GM21515 (cell line): ENCODE measurements at regions not wholly inside any gene's neighbourhood (a gene's known extent, or its start where the extent isn't known, plus 50 kb on each side); places are given as distances from the start of the nearest gene placed in this dataset.

ENCODE experiments used
- ATAC-seq: cut with Tn5 transposase; IDR thresholded peaks from one replicate; pipeline ENCODE4 v1.9.1; 2021; ENCODE audit not compliant: unreplicated experiment

GRCh38 chr12:13597837-13598236 lies 383.6 kb downstream of the GRIN2B start:
- no peak for ATAC-seq

GRCh38 chr12:13597166-13597565 lies 384.2 kb downstream of the GRIN2B start:
- ATAC-seq: no peak

DNA sequence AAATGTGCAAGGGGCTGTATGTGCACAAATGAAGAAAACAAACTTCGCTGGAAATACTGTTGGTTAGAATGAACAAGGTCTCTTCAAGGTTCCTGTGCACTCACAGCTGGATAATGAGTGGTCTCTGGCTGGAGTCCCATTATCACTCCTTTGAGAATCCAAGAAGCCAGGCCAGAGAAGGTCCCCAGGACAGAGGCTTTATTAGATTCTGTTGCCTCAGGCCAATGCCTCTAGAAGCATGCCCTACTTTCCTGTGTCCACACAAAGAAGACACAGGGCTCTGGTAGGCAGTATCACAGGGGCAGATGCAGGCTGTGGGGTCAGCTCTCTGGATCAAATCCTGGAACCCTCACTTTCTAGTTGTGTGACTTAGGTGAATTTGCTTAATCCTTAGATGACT lies 384.7 kb downstream of the GRIN2B start:
- no peak for ATAC-seq

DNA sequence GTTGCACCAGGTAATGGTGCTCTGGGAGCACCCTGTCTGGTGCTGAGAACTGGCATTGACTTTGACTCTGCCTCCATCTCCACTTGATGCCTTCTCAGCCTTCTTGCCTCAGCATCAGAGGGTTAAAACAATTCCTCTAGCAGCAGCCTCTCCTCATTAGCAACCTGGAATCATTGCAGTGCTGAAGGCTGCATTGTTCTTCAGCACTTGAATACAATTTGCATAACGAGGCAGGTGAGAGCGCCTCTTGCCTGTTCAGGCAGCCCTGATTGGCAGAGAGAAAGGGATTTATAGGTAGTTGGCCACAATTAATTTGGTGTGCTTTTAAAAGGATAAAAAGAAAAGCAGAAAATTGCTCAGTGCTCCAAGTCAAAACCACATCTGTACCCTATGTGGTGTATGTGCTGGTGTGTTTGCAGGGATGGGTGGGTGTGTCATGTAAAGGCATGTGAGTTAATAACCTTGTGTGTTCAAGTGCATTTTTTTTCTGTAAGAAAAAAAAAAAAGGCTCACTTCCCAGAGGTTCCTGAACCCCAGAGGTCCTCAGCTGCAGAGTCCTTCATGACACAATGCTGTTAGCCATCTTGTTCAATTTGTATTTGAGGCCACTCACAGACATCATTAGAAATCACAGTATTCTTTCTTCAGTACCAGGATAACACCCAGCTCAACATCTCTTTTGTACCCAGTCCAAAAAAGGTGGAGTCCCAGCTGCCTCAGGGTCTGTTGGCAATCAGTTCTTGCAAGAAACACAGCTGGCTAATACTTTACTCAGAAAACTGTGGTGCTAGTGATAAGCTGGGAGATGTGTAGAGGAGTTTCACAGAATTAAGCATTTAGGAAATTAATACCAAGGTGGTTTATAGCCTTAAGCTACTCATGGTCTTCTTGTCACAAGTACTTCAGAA lies 385.6 kb downstream of the GRIN2B start:
- no peak for ATAC-seq

DNA sequence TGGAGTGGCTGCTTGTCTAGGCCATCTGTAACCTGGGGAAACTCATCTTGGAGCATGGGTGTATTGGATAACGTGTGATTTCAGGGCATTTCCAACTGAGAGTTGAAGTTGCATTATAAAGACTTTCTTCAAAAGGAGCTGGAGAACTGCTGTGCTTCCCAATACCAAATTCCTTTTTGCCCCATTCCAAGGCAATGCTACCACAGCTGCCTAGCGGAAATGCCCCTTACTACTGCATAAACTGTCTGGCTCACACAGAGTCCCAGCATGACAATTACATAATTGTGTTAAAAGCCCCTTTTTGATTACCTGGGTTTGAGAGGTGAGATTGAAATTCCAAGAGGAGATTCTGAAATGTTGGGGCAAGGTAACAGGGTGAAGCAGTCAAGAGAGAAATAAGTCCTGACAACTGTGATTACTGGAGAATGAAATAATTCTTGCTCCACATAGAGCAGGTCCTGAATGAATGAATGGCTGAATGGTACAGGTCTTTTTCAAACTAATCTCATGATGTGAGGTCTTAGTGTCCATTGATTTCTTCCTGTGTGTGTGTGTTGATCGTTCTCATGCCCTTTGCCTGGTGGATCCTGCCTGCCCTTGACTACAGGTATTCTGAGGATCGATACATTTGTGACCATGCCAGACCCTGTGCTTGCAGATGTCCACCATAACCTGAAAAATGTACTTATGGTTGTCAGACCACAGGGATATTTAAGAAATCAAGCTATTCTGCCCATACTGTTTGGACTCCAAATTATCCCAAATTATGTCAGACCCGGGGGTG lies 386.5 kb downstream of the GRIN2B start:
- no peak for ATAC-seq

DNA sequence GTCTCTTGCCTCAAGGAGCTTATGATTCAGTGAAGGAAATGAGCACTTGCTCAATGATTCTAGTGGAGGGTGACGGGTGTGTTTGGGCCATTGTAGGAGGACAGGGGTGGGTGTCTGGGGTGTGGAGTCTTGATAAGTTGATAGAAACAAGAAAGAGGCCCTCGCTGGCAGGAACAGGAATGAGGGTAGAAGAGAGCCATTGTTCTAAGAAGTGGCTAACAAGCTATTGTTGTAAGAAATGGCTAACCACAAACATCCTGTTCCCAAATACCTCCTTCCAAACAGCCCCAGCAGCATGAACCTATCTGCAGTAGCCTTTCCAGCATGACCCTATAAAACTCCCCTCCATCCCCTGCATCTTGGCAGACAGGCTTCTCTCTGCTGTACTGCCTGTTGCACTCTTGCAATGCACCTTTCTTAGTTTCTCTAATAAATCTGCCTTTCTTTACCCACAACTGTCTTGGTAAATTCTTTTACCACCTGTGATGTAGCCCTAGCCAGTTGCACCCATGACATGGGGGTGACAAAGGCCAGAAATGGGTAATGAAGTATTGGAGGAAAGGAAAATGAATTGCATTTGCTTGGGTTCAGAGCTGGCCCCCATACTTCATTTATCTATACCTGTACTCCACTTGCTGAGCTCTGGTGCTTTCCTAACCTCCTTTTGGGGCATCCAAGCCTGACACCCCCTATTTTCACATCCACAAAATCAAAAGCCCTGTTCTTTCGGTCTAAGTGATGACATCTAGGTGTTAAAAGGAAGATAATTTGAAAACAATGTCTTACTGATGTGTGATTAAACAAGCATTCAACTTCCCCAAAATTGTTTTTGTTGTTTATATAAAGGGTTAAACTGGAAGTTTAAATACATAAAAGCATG lies 389.1 kb downstream of the GRIN2B start:
- ATAC-seq: no peak

- no peak for ATAC-seq
Measured at GRCh38 chr12:13591488-13591887, 389.9 kb downstream of the GRIN2B start.

GRCh38 chr12:13591059-13591458 lies 390.3 kb downstream of the GRIN2B start:
- no peak for ATAC-seq

DNA sequence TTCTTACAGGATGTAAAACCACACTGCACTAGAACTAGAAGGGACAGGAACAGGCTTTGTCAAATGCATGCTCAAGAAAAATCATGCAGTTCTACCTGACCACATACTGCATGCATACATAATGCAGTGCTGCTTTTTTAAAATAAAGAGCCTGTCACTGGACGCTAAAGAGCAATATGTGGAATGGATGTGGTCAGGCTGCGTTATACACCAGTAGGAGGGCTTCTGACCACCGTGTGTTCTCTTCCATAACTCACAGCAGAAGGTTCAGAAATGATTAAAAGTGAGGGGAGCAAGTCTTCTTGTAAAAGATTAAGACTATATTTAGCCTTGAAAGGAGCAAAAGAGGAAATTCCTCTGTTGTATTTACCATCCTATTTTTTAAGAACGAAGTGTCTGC lies 392.0 kb downstream of the EMP1 start:
- ATAC-seq: no peak

GRCh38 chr12:13587721-13588390 lies 391.3 kb downstream of the EMP1 start:
- no peak for ATAC-seq

- ATAC-seq: no peak
Measured at GRCh38 chr12:13586361-13586760, 389.8 kb downstream of the EMP1 start.

DNA sequence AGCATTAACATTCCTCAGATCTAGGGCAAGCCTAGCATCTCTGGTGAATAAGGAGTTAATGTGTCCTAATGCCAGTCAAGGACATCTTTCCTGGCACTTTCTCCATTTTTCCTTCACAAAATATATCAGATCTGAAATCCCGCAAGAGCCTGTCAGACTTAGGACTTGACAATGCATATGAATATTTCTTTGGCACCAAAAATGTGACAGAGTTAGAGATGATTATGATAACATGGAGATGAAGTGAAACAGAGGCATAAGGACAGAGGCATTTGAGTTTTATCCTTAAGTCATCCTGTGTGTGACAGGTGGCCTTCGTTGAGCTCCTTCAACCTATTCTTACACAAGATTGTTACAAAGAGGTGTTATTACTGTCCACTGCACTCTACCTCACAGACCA lies 388.0 kb downstream of the EMP1 start:
- no peak for ATAC-seq

DNA sequence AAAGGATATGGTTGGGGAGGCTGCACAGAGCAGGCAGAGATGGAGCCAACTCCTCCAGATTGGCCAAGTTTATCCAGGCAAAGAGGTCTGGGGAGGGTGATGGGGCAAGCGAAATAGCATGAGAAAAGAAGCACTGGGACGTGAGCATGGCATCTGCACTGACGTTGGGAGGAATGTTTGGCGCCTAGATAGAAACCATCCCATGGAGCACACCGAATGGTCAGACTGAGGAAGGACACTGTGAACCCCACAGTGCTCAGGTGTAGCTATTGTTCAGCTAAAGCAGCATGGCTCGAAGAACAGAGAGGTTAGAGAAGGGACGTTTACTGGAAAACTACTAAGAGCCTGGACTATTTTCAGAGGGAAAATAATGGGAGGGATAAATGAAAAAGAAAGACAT lies 387.1 kb downstream of the EMP1 start:
- ATAC-seq: no peak

GRCh38 chr12:13582421-13582820 lies 385.9 kb downstream of the EMP1 start:
- no peak for ATAC-seq

- no peak for ATAC-seq
Measured at GRCh38 chr12:13581031-13581430, 384.5 kb downstream of the EMP1 start.

GRCh38 chr12:13580206-13580605 lies 383.7 kb downstream of the EMP1 start:
- no peak for ATAC-seq

DNA sequence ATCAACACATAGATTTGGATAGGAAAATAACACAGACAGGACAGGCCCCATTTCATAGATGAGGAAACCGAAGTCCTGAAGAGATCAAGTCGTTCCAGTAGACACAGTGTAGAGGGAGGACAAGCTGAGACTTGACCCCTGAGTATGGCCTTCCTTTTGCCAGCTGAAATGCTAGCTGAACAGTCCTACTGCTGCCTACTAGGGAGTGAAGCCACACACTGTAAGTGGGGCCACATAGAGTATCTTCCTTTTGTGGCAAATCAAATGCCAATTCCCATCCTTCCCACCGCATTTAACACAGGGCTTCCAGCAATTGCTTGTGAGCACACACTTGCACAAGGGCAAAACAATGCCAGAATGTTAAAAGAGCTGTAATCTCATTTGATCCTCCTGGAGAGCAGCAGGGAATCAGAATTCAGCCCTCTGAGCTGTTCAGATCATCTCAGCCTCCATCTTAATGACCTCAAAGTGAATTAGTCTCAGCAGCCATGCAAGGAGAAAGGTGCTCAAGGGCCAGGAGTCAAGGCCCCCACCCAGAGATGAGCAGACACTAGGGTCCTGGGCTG lies 380.5 kb downstream of the EMP1 start:
- no peak for ATAC-seq

DNA sequence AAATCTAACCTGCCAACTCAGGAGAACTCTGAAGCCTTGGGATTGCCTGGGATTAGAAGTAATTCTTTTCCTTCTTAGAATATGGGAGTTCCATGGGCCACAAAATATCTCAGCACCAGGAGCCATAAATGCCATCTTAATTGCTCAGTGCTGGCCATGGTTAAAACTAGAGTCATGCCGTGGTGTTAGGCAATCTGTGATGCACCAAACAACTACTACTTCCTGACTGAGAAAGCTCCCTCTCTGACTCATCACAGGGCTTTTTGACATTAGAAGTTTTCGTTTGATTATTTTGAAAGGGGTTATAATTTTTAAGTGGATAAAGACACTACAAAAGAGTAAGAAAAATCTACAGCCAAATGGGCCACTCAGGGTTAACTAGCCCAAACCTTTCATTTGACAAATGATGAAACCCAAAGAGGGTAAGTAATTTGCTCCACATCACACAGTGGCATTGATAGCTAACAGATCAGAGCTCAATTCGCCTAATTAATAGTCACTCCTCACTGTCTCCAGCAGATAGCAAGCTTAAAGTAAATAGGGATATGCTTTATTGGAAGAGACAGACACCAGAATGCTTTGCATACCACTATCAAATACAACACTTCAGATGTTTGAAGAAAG lies 377.3 kb downstream of the EMP1 start:
- no peak for ATAC-seq

DNA sequence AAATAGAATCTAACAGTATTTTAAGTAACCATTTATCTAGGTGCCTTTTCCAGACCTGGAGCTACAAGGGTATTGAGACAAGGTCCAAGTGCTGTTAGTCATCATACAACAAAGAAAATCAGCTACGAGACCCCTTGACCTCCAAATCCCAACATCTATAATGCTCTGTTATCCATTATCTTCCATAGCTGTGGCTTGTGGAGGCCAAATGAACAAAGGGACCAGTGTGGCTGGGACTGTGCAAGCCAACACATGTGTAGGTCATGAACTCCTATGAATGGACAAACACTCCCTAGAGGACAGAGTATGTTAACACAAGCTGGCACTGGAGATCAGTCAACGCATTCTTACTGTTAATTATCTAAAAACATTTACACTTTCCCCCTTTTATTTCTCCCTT lies 374.5 kb downstream of the EMP1 start:
- no peak for ATAC-seq
